ENCODE measurements at regions not wholly inside any gene's neighbourhood (a gene's known extent, or its start where the extent isn't known, plus 50 kb on each side); places are given as distances from the start of the nearest gene placed in this dataset.

DNA sequence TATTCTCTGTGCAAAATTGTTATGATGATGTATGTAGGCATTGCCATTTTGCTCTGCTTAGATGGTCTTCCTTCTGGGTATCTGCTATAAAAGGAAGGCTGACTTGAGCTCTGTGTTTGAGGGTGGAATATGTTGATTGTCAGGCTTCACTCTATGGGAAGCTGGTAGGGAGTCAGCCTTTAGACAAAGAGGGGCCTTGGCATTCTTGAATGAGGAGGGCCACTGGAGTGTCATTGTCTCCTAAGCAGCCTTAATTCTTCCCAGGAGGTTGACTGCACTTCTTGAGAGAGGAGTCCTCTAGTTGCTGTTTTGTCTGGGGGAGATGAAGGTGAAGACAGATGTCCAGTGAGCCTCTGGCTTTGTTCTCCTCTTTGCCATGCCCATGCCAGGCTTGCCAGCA lies 266.8 kb downstream of the KCNRG start:
- Mint-ChIP-seq H3K4me1 (peaks cover 59 to 68% of the 10 kb centered on the region in 2 experiments), H3K27ac (peak overlapping the region in 1 of 3 experiments; percentile 9; a peak in 1 of 7 replicates), H3K9me3 (peaks cover 5 to 9% of the 10 kb centered on the region in 2 experiments), H3K4me3 (no peak overlapping the region), H3K27me3 (ENCODE audit: low read depth) (no peaks in the 10 kb centered on the region; the same call in 1 of the 2 replicates), H3K36me3 (ENCODE audit: insufficient read depth in 1 of 3, low read depth in 3 of 3) (peaks cover 7 to 13% (median 9%) of the 10 kb centered on the region in 3 experiments)
- Histone ChIP-seq H3K79me2 (ENCODE audit: insufficient read depth, low read length) (no peaks in the 10 kb centered on the region), H4K8ac (replicated peaks; ENCODE audit: insufficient read length, low read depth, low read length) (no peak overlapping the region), H2BK20ac (ENCODE audit: low read depth, low read length, poor library complexity, severe bottlenecking) (no peak overlapping the region), H3K56ac (ENCODE audit: insufficient read length, low read depth, low read length) (no peak overlapping the region), H3K18ac (ENCODE audit: insufficient read length, low read depth, low read length) (no peak overlapping the region), H3K9ac (ENCODE audit: extremely low read depth, insufficient read length, low read length) (no peak overlapping the region), H3K27me3 (ENCODE audit: insufficient read depth, low read length) (no peaks in the 10 kb centered on the region), H3K27ac (ENCODE audit: insufficient read length, low read depth, low read length) (no peak overlapping the region), H3K79me1 (ENCODE audit: insufficient read depth, low read depth, low read length, poor library complexity, severe bottlenecking) (no peaks in the 10 kb centered on the region), H3K4ac (ENCODE audit: low read depth, low read length) (no peak overlapping the region), H3K4me1 (ENCODE audit: insufficient read depth, low read length) (peaks cover 10% of the 10 kb centered on the region; the same call in 1 of the 2 replicates), H2BK120ac (ENCODE audit: low read depth, low read length, poor library complexity, severe bottlenecking) (no peak overlapping the region), H2AK5ac (ENCODE audit: insufficient read length, low read length) (no peak overlapping the region), H2BK5ac (ENCODE audit: insufficient read length, low read length) (no peak overlapping the region), H3K9me3 (ENCODE audit: control insufficient read depth, low read depth, low read length) (no peaks in the 10 kb centered on the region), H3K23ac (ENCODE audit: insufficient read length, low read depth, low read length) (no peak overlapping the region), H2BK12ac (ENCODE audit: insufficient read length, low read depth, low read length) (no peak overlapping the region), H3K4me2 (ENCODE audit: insufficient read depth, insufficient read length, low read length) (no peak overlapping the region), H4K20me1 (ENCODE audit: control insufficient read depth, insufficient read depth, insufficient read length) (no peaks in the 10 kb centered on the region), H2BK15ac (ENCODE audit: low read depth, low read length) (no peak overlapping the region), H3T11ph (ENCODE audit: low read length) (no peak overlapping the region), H2AFZ (ENCODE audit: low read length) (no peak overlapping the region), H4K91ac (ENCODE audit: insufficient read length, low read depth, low read length) (no peak overlapping the region), H3K23me2 (ENCODE audit: insufficient read length, low read depth, low read length, poor library complexity, severe bottlenecking) (no peaks in the 10 kb centered on the region), H3K14ac (ENCODE audit: insufficient read depth, low read length) (no peak overlapping the region), H4K5ac (ENCODE audit: insufficient read length, low read depth, low read length) (no peak overlapping the region)
- DNase-seq, result peak; percentile 39
- TF ChIP-seq, protein P1, sequence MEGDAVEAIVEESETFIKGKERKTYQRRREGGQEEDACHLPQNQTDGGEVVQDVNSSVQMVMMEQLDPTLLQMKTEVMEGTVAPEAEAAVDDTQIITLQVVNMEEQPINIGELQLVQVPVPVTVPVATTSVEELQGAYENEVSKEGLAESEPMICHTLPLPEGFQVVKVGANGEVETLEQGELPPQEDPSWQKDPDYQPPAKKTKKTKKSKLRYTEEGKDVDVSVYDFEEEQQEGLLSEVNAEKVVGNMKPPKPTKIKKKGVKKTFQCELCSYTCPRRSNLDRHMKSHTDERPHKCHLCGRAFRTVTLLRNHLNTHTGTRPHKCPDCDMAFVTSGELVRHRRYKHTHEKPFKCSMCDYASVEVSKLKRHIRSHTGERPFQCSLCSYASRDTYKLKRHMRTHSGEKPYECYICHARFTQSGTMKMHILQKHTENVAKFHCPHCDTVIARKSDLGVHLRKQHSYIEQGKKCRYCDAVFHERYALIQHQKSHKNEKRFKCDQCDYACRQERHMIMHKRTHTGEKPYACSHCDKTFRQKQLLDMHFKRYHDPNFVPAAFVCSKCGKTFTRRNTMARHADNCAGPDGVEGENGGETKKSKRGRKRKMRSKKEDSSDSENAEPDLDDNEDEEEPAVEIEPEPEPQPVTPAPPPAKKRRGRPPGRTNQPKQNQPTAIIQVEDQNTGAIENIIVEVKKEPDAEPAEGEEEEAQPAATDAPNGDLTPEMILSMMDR (conservative IDR thresholded peaks at IDR 0.05), result no peak

Data from H9 (cell line).